Stomach (tissue), 8 donors: ENCODE measurements at regions not wholly inside any gene's neighbourhood (a gene's known extent, or its start where the extent isn't known, plus 50 kb on each side); places are given as distances from the start of the nearest gene placed in this dataset.

Experiments used
- DNase-seq, 2 donors: peaks; one replicate each; pipeline versions ENCODE4 v3.0.0 to v3.0.0-alpha.2; 2013 to 2019
- H3K27ac ChIP-seq, 5 donors: fragments of 200-600 bp in 4 of 5; sonication (generic) in 4 of 5; one replicate each; pipeline ENCODE4 v1.5.1; 2013 to 2019; ENCODE audit warnings: mild to moderate bottlenecking in 1 of 5, moderate library complexity in 1 of 5
- H3K27me3 ChIP-seq, 3 donors: fragments of 200-600 bp; sonication (generic); one replicate each; pipeline ENCODE4 v1.5.1; 2017 to 2019; ENCODE audit warnings: mixed run types in 1 of 3
- H3K36me3 ChIP-seq, 4 donors: fragments of 200-600 bp; sonication (generic); 1 replicate in 3 of 4; 2 replicates in 1 of 4; pipeline ENCODE4 v1.5.1; 2016 to 2019
- H3K4me1 ChIP-seq, 4 donors: fragments of 200-600 bp; sonication (generic); one replicate each; pipeline ENCODE4 v1.5.1; 2016 to 2019
- H3K4me3 ChIP-seq, 4 donors: fragments of 200-600 bp; sonication (generic) in 3 of 4; one replicate each; pipeline ENCODE4 v1.5.1; 2016 to 2019; ENCODE audit warnings: mild to moderate bottlenecking in 1 of 4
- H3K9me3 ChIP-seq, 4 donors: fragments of 200-600 bp; sonication (generic); one replicate each; pipeline ENCODE4 v1.5.1; 2016 to 2019
- CTCF ChIP-seq, 7 experiments: fragments of 450-650 bp in 4 of 7; fragments of 200-600 bp in 3 of 7; sonication (generic) in 3 of 7; IDR thresholded peaks; one replicate each; pipeline ENCODE4 v1.5.1; 2016 to 2019; ENCODE audit warnings: antibody characterized with exemption in 7 of 7, control low read depth in 2 of 7, mild to moderate bottlenecking in 1 of 7
- EP300 ChIP-seq: sonication (generic); formaldehyde crosslinking; IDR thresholded peaks from one replicate; pipeline ENCODE4 v1.6.1; 2017; ENCODE audit warnings: antibody characterized with exemption
- POLR2A ChIP-seq, 4 donors: fragments of 450-650 bp; IDR thresholded peaks; one replicate each; pipeline ENCODE4 v1.6.1; 2016; ENCODE audit warnings: antibody characterized with exemption in 4 of 4, control low read depth in 2 of 4, mild to moderate bottlenecking in 1 of 4, moderate library complexity in 1 of 4
- POLR2AphosphoS5 ChIP-seq, 3 donors: sonication (generic); formaldehyde crosslinking; IDR thresholded peaks; one replicate each; pipeline ENCODE4 v1.6.1; 2016; ENCODE audit warnings: antibody characterized with exemption in 3 of 3
- WGBS, 5 donors: extraction: QIAGEN DNeasy Blood & Tissue Kit in 3 of 5; methylation state at CpG; one replicate each; pipeline versions ENCODE4 v1.1.5 to v1.1.7; 2013 to 2018; 5-methylcytosine and 5-hydroxymethylcytosine counted together
- intact Hi-C: fragments of 100-400 bp; cut with DNase I; formaldehyde crosslinking; loops from one replicate; pipeline ENCODE4 v1.15.1; 2023; ENCODE audit warnings: low total_unique reads
- donor health status: healthy with polysubstance abuse.
- donor health status: Bipolar disorder and iron deficiency.
- donor health status: healthy.

- DNase-seq = no peak
- Histone ChIP-seq H3K4me1 (peaks cover 0 to 4% (median 0%) of the 10 kb centered on the region in 4 donors), H3K9me3 (no peaks in the 10 kb centered on the region), H3K36me3 (no peaks in the 10 kb centered on the region), H3K27ac (peak overlapping the region in 4 of 5 donors; percentile 49 to 81 (median 60)), H3K4me3 (no peak overlapping the region), H3K27me3 (no peaks in the 10 kb centered on the region)
- intact Hi-C loops = no loop called here
- no peak for TF ChIP-seq POLR2AphosphoS5 (IDR thresholded peaks at IDR 0.05)
- TF ChIP-seq CTCF (IDR thresholded peaks at IDR 0.05) = no peak
- no peak for TF ChIP-seq EP300
- no peak for TF ChIP-seq POLR2A (IDR thresholded peaks at IDR 0.05)
Observed at GRCh38 chr9:115943431-115944165, 210.0 kb upstream of the PAPPA start.

- no peaks in the 10 kb centered on the region for H3K9me3 ChIP-seq
- TF ChIP-seq EP300 (peak; percentile 82), POLR2AphosphoS5 (IDR thresholded peaks at IDR 0.05) (peak; percentile 49 to 83 (median 58)), CTCF (IDR thresholded peaks at IDR 0.05) (no peak), POLR2A (IDR thresholded peaks at IDR 0.05) (no peak)
- intact Hi-C loops = no loop called here
- peak; percentile 45 to 74 for DNase-seq
- H3K27ac ChIP-seq = peak overlapping the region; percentile 29 to 81 (median 57)
- H3K4me1 ChIP-seq = peaks cover 0 to 4% (median 0%) of the 10 kb centered on the region in 4 donors
- WGBS, 5 donors = 42 to 51% (median 45%) methylated on average over 10 of the region's 10 CpGs
- no peak overlapping the region for H3K4me3 ChIP-seq
- no peaks in the 10 kb centered on the region for H3K36me3 ChIP-seq
- H3K27me3 ChIP-seq = no peaks in the 10 kb centered on the region
Observed at GRCh38 chr9:115944166-115944948, 209.2 kb upstream of the PAPPA start.

GRCh38 chr9:115945009-115945431 is 208.6 kb upstream of the PAPPA start:
- peak overlapping the region in 4 of 5 donors; percentile 49 to 81 (median 62) for H3K27ac ChIP-seq
- peaks cover 0 to 4% (median 0%) of the 10 kb centered on the region in 4 donors for H3K4me1 ChIP-seq
- H3K27me3 ChIP-seq = no peaks in the 10 kb centered on the region
- no peak overlapping the region for H3K4me3 ChIP-seq
- TF ChIP-seq POLR2AphosphoS5 (IDR thresholded peaks at IDR 0.05) = no peak
- no peak for TF ChIP-seq EP300
- no peak for TF ChIP-seq POLR2A (IDR thresholded peaks at IDR 0.05)
- no peak for TF ChIP-seq CTCF (IDR thresholded peaks at IDR 0.05)
- H3K36me3 ChIP-seq = no peaks in the 10 kb centered on the region
- intact Hi-C loops = no loop called here
- DNase-seq = no peak
- H3K9me3 ChIP-seq = no peaks in the 10 kb centered on the region

DNA sequence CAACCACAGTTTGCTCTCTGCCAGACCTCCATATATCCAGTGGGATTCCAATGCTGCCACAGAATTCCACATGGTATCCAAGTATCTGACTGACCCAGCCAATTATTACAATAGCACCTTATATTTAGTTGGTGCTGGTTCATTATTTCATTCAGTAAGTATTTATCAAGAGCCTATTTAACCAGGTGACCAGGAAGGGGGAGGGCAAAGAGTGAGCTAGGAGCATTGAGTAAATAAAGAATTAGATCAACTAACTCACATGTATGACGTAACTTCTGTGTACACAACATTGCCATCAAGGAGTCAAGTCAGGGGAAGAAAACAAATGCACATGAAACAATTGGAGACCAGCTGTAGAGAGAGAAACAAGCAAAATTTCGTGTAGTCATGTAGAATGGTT is 207.1 kb upstream of the PAPPA start:
- no peak overlapping the region for H3K4me3 ChIP-seq
- H3K27ac ChIP-seq = no peak overlapping the region
- DNase-seq = no peak
- H3K4me1 ChIP-seq = peaks cover 0 to 4% (median 0%) of the 10 kb centered on the region in 4 donors
- no peaks in the 10 kb centered on the region for H3K27me3 ChIP-seq
- no peaks in the 10 kb centered on the region for H3K9me3 ChIP-seq
- TF ChIP-seq POLR2A (IDR thresholded peaks at IDR 0.05) (no peak), EP300 (no peak), CTCF (IDR thresholded peaks at IDR 0.05) (no peak), POLR2AphosphoS5 (IDR thresholded peaks at IDR 0.05) (no peak)
- WGBS, 5 donors = 18 to 43% (median 41%) methylated on average over 2 of the region's 2 CpGs
- no peaks in the 10 kb centered on the region for H3K36me3 ChIP-seq
- intact Hi-C loops = no loop called here
